Raji (cell line): ENCODE measurements at regions not wholly inside any gene's neighbourhood (a gene's known extent, or its start where the extent isn't known, plus 50 kb on each side); places are given as distances from the start of the nearest gene placed in this dataset.

Experiments
- POLR2A ChIP-seq: IDR thresholded peaks from 2 replicates; pipeline ENCODE4 v1.6.1; 2011; ENCODE audit warnings: low read depth, low read length, control low read depth; ENCODE audit not compliant: insufficient read depth

GRCh38 chr20:19022791-19023448, 189.5 kb upstream of the SLC24A3 start:
- no peak for TF ChIP-seq POLR2A

- TF ChIP-seq POLR2A, result no peak
These were observed 188.0 kb upstream of the SLC24A3 start for GRCh38 chr20:19024296-19025035.

GRCh38 chr20:19025430-19026120, 186.9 kb upstream of the SLC24A3 start:
- TF ChIP-seq POLR2A, result no peak

GRCh38 chr20:19026121-19026878, 186.1 kb upstream of the SLC24A3 start:
- TF ChIP-seq POLR2A, result no peak

GRCh38 chr20:19026901-19027644, 185.4 kb upstream of the SLC24A3 start:
- no peak for TF ChIP-seq POLR2A

GRCh38 chr20:19027971-19028370, 184.5 kb upstream of the SLC24A3 start:
- TF ChIP-seq POLR2A, result no peak

- no peak for TF ChIP-seq POLR2A
These were observed 170.7 kb upstream of the SLC24A3 start for GRCh38 chr20:19041787-19042186.

- no peak for TF ChIP-seq POLR2A
These were observed 167.1 kb upstream of the SLC24A3 start for GRCh38 chr20:19045371-19045770.

- no peak for TF ChIP-seq POLR2A
These were observed 165.1 kb upstream of the SLC24A3 start for GRCh38 chr20:19047040-19047950.

- no peak for TF ChIP-seq POLR2A
These were observed 164.5 kb upstream of the SLC24A3 start for GRCh38 chr20:19047951-19048296.

- TF ChIP-seq POLR2A, result no peak
These were observed 163.4 kb upstream of the SLC24A3 start for GRCh38 chr20:19048995-19049501.

- no peak for TF ChIP-seq POLR2A
These were observed 162.9 kb upstream of the SLC24A3 start for GRCh38 chr20:19049514-19049913.

- no peak for TF ChIP-seq POLR2A
These were observed 155.5 kb upstream of the SLC24A3 start for GRCh38 chr20:19056909-19057308.
